ENCODE measurements at regions not wholly inside any gene's neighbourhood (a gene's known extent, or its start where the extent isn't known, plus 50 kb on each side); places are given as distances from the start of the nearest gene placed in this dataset.

- TF ChIP-seq CTCF (IDR thresholded peaks at IDR 0.05): no peak
- H3K27me3 ChIP-seq (ENCODE audit: control insufficient read depth in 2 of 2, insufficient read depth in 2 of 2, low read length in 2 of 2): no peaks in the 10 kb centered on the region
- H3K4me3 ChIP-seq (replicated peaks in 1 of 3; ENCODE audit: low read depth in 2 of 3, low read length in 3 of 3): no peak overlapping the region
- intact Hi-C loops (cut with micrococcal nuclease): no loop called here
- no peaks in the 10 kb centered on the region for H4K20me1 ChIP-seq (ENCODE audit: insufficient read depth, low read length)
- WGBS (ENCODE audit: insufficient coverage): no CpG with 5 or more reads among the region's 2 CpGs
- Mint-ChIP-seq H3K27me3 (ENCODE audit: low read depth in 3 of 3) (no peaks in the 10 kb centered on the region), H3K4me3 (no peak overlapping the region), H3K36me3 (no peaks in the 10 kb centered on the region), H3K9me3 (peaks cover 0 to 10% (median 1%) of the 10 kb centered on the region in 7 donors), H3K27ac (no peak overlapping the region), H3K4me1 (no peaks in the 10 kb centered on the region)
- no peak overlapping the region for H3K4me2 ChIP-seq (replicated peaks; ENCODE audit: extremely low read depth, low read length, poor library complexity, severe bottlenecking)
- peaks cover 6 to 7% of the 10 kb centered on the region in 2 donors for H3K9me3 ChIP-seq (replicated peaks in 1 of 2; ENCODE audit: control insufficient read depth in 1 of 2, insufficient read depth in 1 of 2, low read length in 2 of 2)
- no peak overlapping the region for H3K27ac ChIP-seq (ENCODE audit: low read depth in 1 of 2, low read length in 2 of 2)
- H3K79me2 ChIP-seq (ENCODE audit: insufficient read depth, low read length): no peaks in the 10 kb centered on the region
- H3K9ac ChIP-seq (ENCODE audit: insufficient read depth, low read length, poor library complexity, severe bottlenecking): no peak overlapping the region
- no peak overlapping the region for H2AFZ ChIP-seq (ENCODE audit: insufficient read depth, low read depth, low read length, poor library complexity, severe bottlenecking)
- no peaks in the 10 kb centered on the region for H3K4me1 ChIP-seq (ENCODE audit: control insufficient read depth in 1 of 2, insufficient read depth in 2 of 2, low read length in 2 of 2)
- DNase-seq: no peak
- no peaks in the 10 kb centered on the region for H3K36me3 ChIP-seq (replicated peaks in 1 of 2; ENCODE audit: control insufficient read depth in 1 of 2, insufficient read depth in 2 of 2, low read length in 2 of 2)
Measured at GRCh38 chr2:122831649-122832048, 1076.2 kb downstream of the TSN start.

- TF ChIP-seq CTCF (IDR thresholded peaks at IDR 0.05): no peak
- Histone ChIP-seq H3K36me3 (replicated peaks in 1 of 2; ENCODE audit: control insufficient read depth in 1 of 2, insufficient read depth in 2 of 2, low read length in 2 of 2) (no peaks in the 10 kb centered on the region), H3K27ac (ENCODE audit: low read depth in 1 of 2, low read length in 2 of 2) (no peak overlapping the region), H3K9me3 (replicated peaks in 1 of 2; ENCODE audit: control insufficient read depth in 1 of 2, insufficient read depth in 1 of 2, low read length in 2 of 2) (peaks cover 3 to 9% of the 10 kb centered on the region in 2 donors), H2AFZ (ENCODE audit: insufficient read depth, low read depth, low read length, poor library complexity, severe bottlenecking) (no peak overlapping the region), H3K4me1 (ENCODE audit: control insufficient read depth in 1 of 2, insufficient read depth in 2 of 2, low read length in 2 of 2) (no peaks in the 10 kb centered on the region), H4K20me1 (ENCODE audit: insufficient read depth, low read length) (no peaks in the 10 kb centered on the region), H3K27me3 (ENCODE audit: control insufficient read depth in 2 of 2, insufficient read depth in 2 of 2, low read length in 2 of 2) (no peaks in the 10 kb centered on the region), H3K4me3 (replicated peaks in 1 of 3; ENCODE audit: low read depth in 2 of 3, low read length in 3 of 3) (no peak overlapping the region), H3K4me2 (replicated peaks; ENCODE audit: extremely low read depth, low read length, poor library complexity, severe bottlenecking) (no peak overlapping the region), H3K9ac (ENCODE audit: insufficient read depth, low read length, poor library complexity, severe bottlenecking) (no peak overlapping the region), H3K79me2 (ENCODE audit: insufficient read depth, low read length) (no peaks in the 10 kb centered on the region)
- Mint-ChIP-seq H3K27ac (no peak overlapping the region), H3K9me3 (peaks cover 0 to 13% (median 4%) of the 10 kb centered on the region in 7 donors), H3K36me3 (no peaks in the 10 kb centered on the region), H3K27me3 (ENCODE audit: low read depth in 3 of 3) (no peaks in the 10 kb centered on the region), H3K4me1 (no peaks in the 10 kb centered on the region), H3K4me3 (no peak overlapping the region)
- intact Hi-C loops (cut with micrococcal nuclease): no loop called here
- no peak for DNase-seq
- no CpG with 5 or more reads among the region's 3 CpGs for WGBS (ENCODE audit: insufficient coverage)
Measured at GRCh38 chr2:122843503-122843902, 1088.1 kb downstream of the TSN start.
